K562 (cell line): ENCODE measurements at regions not wholly inside any gene's neighbourhood (a gene's known extent, or its start where the extent isn't known, plus 50 kb on each side); places are given as distances from the start of the nearest gene placed in this dataset.

Experiments used
- BRCA1 ChIP-seq, 2 experiments: fragments of 450-650 bp in 1 of 2; sonication (generic) in 1 of 2; formaldehyde crosslinking in 1 of 2; IDR thresholded peaks; 2 replicates each; pipeline versions ENCODE4 v1.5.0 to v1.6.1; 2017 to 2020; ENCODE audit warnings: mild to moderate bottlenecking in 1 of 2, missing genetic modification reagents in 1 of 2
- CHD4 ChIP-seq: fragments of 200-600 bp; sonication (generic); IDR thresholded peaks from 3 replicates; pipeline ENCODE4 v1.6.1; 2012; ENCODE audit warnings: low read depth, mild to moderate bottlenecking, mixed read lengths, low read length, inconsistent platforms; ENCODE audit not compliant: insufficient read depth, insufficient replicate concordance, poor library complexity, severe bottlenecking
- EHMT2 ChIP-seq: fragments of 450-650 bp; IDR thresholded peaks from 2 replicates; pipeline ENCODE4 v1.6.1; 2018; ENCODE audit warnings: antibody characterized with exemption
- MXI1 ChIP-seq: IDR thresholded peaks from 2 replicates; pipeline ENCODE4 v1.6.1; 2011; ENCODE audit warnings: low read depth, mild to moderate bottlenecking, improper control_type of control experiment, low read length
- NRF1 ChIP-seq, 2 experiments: fragments of 450-650 bp; IDR thresholded peaks in 1 of 2; conservative IDR thresholded peaks in 1 of 2; 2 replicates each; pipeline ENCODE4 v1.6.1; 2014; ENCODE audit warnings: mild to moderate bottlenecking in 2 of 2
- POLR2AphosphoS5 ChIP-seq: IDR thresholded peaks from 2 replicates; pipeline ENCODE4 v1.6.1; 2011; ENCODE audit warnings: mild to moderate bottlenecking, low read depth, low read length, moderate library complexity; ENCODE audit not compliant: control insufficient read depth, insufficient read depth
- POLR2B ChIP-seq: fragments of 450-650 bp; IDR thresholded peaks from 2 replicates; pipeline ENCODE4 v1.6.1; 2018; ENCODE audit warnings: low read depth; ENCODE audit not compliant: partially characterized antibody
- ZBTB8A ChIP-seq: fragments of 450-650 bp; IDR thresholded peaks from 2 replicates; pipeline ENCODE4 v1.6.1; 2018; ENCODE audit warnings: mild to moderate bottlenecking, moderate library complexity; ENCODE audit not compliant: partially characterized antibody
- ZNF274 ChIP-seq: IDR thresholded peaks from 2 replicates; pipeline ENCODE4 v1.6.1; 2011; ENCODE audit warnings: low read depth, mild to moderate bottlenecking, low read length, moderate library complexity, borderline replicate concordance

DNA sequence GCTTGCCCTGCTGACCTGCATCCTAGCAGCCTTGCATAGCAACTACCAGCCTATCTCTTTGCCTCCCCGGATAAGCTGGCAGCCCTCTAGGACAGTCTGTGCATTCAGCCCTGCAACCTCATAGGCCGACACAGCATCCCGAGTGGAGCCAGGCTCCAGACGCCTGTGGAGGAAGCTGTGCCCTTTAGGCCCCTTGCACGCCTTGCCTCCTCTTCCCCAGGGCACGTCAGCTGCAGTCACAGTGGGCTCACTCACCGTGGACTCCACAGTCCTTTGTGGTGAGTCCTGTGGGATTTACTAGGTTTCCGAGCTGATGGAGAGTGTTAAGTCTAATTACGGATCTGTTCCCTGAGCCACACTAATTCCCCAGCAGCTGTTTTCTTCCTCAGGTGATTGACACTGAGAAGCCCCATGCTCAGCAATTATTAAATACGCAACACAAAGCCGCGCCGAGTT is 540.0 kb downstream of the TCERG1L start:
- TF ChIP-seq POLR2B = no peak
- TF ChIP-seq MXI1 = no peak
- TF ChIP-seq ZNF274 = no peak
- no peak for TF ChIP-seq NRF1 (conservative IDR thresholded peaks at IDR 0.05 in 1 of 2, IDR thresholded peaks at IDR 0.05 in 1 of 2)
- TF ChIP-seq ZBTB8A = no peak
- no peak for TF ChIP-seq BRCA1 (IDR thresholded peaks at IDR 0.05)
- no peak for TF ChIP-seq BRCA1 (CRISPR knock-in tag; IDR thresholded peaks at IDR 0.05)
- no peak for TF ChIP-seq EHMT2
- TF ChIP-seq POLR2AphosphoS5 = no peak
- no peak for TF ChIP-seq CHD4
